ENCODE measurements at regions not wholly inside any gene's neighbourhood (a gene's known extent, or its start where the extent isn't known, plus 50 kb on each side); places are given as distances from the start of the nearest gene placed in this dataset.
"Not testable (repeated sequence)": the region's sequence is repeated elsewhere in the genome, so short reads cannot be mapped to it uniquely, and the experiment has no call there.

DNA sequence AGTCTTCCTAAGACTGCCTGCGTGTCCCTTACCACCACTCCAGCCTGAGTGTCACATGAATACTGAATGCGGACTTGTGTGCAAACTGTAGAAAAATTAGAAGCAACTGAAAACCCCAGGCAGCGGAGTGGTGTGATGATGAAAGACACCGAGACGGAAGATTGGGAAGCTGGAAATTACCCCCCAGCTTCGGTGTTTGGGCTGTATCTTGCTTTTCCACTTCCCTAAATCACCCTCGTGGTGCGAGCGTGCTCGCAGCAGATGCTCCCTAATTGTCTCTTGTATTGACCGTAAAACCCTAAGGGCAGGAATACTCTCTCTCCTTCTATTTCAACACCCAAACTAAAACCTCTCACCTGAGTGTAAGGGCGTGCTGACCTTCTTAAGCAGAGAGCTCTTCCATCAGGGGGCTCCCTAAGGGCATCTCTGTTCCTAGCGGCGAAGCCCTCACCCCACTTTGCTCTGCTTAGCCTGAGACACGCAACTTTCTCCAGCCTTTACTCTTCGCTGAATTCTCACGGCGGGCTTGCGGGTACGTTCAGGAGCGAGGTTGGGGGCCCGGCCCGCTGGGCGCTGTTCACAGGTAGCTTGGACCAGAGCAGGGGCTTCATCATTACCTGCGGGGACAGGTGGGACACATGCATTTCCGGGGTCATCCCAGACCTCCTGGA, 62.4 kb downstream of the CRYBB2 start:
- Mint-ChIP-seq H3K36me3 (ENCODE audit: low read depth) (no peaks in the 10 kb centered on the region), H3K9me3 (no peaks in the 10 kb centered on the region), H3K27ac (no peak overlapping the region), H3K4me3 (no peak overlapping the region), H3K27me3 (peaks cover 59% of the 10 kb centered on the region), H3K4me1 (peaks cover 2% of the 10 kb centered on the region)
- no peak for DNase-seq
- intact Hi-C loops (cut with micrococcal nuclease), result no loop called here

DNA sequence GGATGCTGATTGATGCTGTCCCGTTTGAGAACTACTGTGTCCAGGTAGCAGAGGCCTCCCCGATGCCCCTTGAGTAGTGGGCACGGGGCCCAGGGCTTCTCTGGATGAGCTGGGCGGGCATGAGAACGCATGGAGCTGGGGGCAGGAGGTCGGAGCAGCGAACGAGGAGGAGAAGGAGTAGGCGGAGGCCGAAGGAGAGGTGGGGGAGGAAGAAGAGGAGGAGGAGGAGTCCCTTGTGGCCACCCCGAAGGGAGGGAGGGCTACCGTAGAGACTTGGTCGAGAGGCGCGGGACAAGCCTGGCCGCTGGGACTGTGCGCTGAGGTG, 62.9 kb downstream of the CRYBB2 start:
- Mint-ChIP-seq H3K4me1 (peaks cover 2% of the 10 kb centered on the region), H3K36me3 (ENCODE audit: low read depth) (no peaks in the 10 kb centered on the region), H3K27me3 (peaks cover 59% of the 10 kb centered on the region), H3K27ac (no peak overlapping the region), H3K9me3 (no peaks in the 10 kb centered on the region), H3K4me3 (peak overlapping the region; percentile 55)
- DNase-seq, result no peak
- intact Hi-C loops (cut with micrococcal nuclease), result no loop called here

DNA sequence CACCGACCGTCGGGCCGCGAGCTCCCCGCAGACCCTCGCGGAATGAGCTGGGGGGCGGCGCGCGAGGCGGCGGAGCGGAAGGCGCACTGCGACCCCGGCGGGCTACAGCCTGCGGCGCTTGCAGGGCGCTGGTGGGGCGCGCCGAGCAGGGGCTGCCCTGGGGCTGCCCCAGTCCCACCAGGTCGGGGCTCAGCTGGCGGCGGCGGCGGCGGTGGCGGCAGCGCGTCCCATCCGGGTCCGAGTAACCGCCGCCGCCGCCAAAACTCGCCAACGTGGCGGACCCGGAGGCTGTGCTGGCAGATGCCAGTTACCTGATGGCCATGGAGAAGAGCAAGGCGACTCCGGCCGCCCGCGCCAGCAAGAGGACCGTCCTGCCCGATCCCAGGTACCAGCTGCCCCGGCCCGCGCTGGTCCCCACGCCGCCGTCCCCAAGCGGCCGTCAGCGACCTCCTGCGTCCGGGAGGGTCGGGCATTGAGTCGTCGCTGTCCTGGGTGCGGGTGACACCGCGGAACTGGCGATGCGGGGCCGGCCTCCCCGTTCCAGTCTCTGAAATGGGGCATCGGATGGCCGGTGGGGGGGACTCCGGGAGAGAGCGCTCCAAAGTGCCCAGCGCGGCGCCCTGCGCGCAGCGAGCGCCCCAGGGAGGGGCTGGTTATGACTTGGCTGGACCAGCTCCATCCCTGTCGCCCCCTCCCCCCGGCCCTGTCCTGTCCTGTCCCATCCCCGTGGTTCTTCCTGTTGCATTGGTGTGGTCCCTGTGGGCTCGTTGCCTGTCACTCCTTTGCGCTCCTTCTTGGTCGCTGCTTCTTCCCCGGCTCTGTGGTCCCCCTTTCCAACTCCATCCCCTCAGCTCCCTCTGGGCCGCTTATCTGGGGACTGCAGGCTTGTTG, 63.5 kb downstream of the CRYBB2 start:
- no peak overlapping the region for H3K4me3 Mint-ChIP-seq
- no peak for DNase-seq

DNA sequence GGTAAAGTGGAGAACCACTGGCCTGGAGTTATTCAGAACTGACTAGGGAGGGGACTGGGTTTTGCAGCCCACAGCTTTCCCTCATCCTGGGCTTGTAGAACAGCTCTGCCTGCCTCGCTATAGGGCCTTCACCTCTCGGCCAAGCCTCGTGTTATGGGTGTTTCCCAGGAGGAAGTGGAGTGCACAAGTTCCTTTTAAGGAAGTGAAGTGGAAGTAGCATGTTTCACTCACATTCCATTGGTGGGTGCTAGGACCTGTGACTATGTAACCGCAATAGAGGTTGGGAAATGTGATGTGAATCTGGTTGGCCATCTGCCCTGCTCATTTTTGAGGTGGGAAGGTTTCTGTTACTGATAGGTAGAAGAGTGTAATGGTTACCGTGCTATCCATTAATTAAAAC, 69.0 kb downstream of the CRYBB2 start:
- intact Hi-C loops (cut with micrococcal nuclease); DNase-seq; H3K4me1 Mint-ChIP-seq; H3K4me3 Mint-ChIP-seq; H3K9me3 Mint-ChIP-seq; H3K36me3 Mint-ChIP-seq (ENCODE audit: low read depth); H3K27ac Mint-ChIP-seq: not testable (repeated sequence)
- H3K27me3 Mint-ChIP-seq, result peaks cover 27% of the 10 kb centered on the region

More for the DNA sequence above, 63.5 kb downstream of the CRYBB2 start:
- Mint-ChIP-seq H3K27ac (no peak overlapping the region), H3K9me3 (no peaks in the 10 kb centered on the region), H3K36me3 (ENCODE audit: low read depth) (no peaks in the 10 kb centered on the region), H3K27me3 (peaks cover 59% of the 10 kb centered on the region), H3K4me1 (peaks cover 2% of the 10 kb centered on the region)
- intact Hi-C loops (cut with micrococcal nuclease), result no loop called here

DNA sequence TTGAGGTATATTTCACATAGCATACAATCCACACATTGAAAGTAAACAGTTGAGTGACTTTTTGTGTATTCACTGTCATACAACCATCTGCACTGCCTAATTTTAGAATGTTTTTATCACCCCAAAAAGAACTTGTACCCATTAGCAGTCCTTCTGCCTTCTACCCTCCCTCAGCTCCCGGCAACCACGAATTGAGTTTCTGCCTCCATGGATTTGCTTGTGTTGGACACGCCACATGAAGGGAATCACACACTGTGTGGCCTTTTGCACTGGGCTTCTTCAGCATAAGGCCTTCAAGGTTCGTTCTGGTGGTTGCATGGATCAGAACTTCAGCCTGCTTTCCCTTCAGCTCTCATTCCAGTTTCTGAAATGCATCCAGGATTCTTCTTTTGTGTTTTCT, 82.5 kb downstream of the CRYBB2 start:
- H3K4me3 Mint-ChIP-seq; H3K9me3 Mint-ChIP-seq; H3K27ac Mint-ChIP-seq; DNase-seq; H3K36me3 Mint-ChIP-seq (ENCODE audit: low read depth); intact Hi-C loops (cut with micrococcal nuclease); H3K4me1 Mint-ChIP-seq: not testable (repeated sequence)
- H3K27me3 Mint-ChIP-seq, result peaks cover 33% of the 10 kb centered on the region

DNA sequence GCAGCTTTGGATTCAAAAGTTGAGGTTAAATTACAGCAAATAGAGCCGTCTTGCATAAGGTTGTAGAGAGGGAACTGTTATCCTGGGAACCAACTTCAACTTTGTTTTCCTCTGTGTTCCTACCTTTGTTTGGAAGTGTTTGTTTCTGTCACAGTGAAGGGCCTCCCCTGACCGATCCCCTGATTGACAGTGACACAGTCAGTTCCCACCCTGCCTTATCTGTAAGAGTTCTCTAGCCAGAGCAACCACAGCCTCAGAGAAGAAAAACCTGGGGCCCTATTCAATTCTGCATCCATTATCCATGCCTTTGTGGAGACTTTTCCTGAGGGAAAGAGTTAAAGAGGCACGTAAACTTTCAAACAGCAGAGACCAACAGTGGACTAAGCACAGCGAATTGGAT, 90.1 kb downstream of the CRYBB2 start:
- H3K4me1 Mint-ChIP-seq; DNase-seq; H3K27ac Mint-ChIP-seq; H3K36me3 Mint-ChIP-seq (ENCODE audit: low read depth); H3K4me3 Mint-ChIP-seq; intact Hi-C loops (cut with micrococcal nuclease); H3K9me3 Mint-ChIP-seq: not testable (repeated sequence)
- peaks cover 21% of the 10 kb centered on the region for H3K27me3 Mint-ChIP-seq

DNA sequence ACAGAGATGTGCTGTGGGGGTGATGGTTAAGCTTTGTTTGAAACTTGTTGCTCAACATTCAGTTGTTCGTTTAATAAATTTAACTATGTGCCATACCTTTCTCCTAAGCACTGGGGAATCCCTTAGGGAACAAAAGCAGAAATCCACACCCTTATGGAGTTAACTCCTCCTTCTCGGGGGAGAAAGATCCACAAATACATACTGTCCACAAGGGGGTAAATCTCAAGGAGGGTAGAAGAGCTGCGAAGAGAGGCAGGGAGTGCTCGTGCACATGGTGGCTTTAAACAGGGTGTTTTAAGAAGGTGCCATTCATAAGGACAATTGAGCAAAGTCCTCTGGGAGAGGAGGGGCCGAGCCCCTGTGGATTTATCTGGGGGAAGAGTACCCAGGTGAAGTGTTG, 92.5 kb downstream of the CRYBB2 start:
- intact Hi-C loops (cut with micrococcal nuclease), result not testable (repeated sequence)

DNA sequence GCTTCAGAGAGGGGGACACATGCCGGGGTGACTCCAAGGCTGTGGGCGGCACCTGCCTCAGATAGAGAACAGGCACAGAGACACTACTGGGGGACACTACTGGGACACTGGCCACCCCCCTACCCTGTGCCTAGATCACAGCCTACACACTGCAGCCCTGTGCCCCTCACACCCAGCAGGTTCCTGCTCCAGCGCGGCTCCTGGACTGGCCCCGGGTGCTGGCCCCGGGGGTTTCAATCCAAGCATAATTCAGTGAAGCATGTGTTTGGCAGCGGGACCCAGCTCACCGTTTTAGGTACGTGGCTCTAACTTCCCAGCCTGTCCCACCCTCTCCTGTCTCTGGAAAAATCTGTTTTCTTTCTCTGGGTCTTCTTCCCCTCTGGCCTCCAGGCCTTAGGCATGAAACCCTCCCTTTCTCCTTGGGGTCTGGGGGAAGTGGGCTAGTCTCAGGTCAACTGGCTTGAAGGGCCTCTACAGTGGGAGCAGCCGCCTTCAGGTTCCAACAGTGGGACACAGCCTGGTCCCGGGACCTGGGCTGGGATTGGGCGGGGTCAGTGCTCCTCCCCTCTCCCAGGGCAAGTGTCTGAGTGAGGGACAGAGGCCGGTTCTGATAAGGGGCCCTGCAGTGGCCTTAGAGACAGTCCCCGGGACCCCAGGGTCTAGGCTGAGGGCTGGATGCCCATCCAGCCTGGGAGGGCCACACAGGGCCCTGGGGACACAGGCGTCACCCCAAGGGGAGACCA, 98.8 kb downstream of the CRYBB2 start:
- Mint-ChIP-seq H3K36me3 (ENCODE audit: low read depth) (no peaks in the 10 kb centered on the region), H3K4me1 (no peaks in the 10 kb centered on the region), H3K27ac (no peak overlapping the region), H3K27me3 (peaks cover 2% of the 10 kb centered on the region), H3K9me3 (no peaks in the 10 kb centered on the region), H3K4me3 (no peak overlapping the region)
- intact Hi-C loops (cut with micrococcal nuclease), result no loop called here
- no peak for DNase-seq

More for the DNA sequence above, 92.5 kb downstream of the CRYBB2 start:
- H3K9me3 Mint-ChIP-seq; DNase-seq; H3K27ac Mint-ChIP-seq; H3K4me1 Mint-ChIP-seq; H3K36me3 Mint-ChIP-seq (ENCODE audit: low read depth); H3K4me3 Mint-ChIP-seq: not testable (repeated sequence)
- H3K27me3 Mint-ChIP-seq, result peaks cover 20% of the 10 kb centered on the region

DNA sequence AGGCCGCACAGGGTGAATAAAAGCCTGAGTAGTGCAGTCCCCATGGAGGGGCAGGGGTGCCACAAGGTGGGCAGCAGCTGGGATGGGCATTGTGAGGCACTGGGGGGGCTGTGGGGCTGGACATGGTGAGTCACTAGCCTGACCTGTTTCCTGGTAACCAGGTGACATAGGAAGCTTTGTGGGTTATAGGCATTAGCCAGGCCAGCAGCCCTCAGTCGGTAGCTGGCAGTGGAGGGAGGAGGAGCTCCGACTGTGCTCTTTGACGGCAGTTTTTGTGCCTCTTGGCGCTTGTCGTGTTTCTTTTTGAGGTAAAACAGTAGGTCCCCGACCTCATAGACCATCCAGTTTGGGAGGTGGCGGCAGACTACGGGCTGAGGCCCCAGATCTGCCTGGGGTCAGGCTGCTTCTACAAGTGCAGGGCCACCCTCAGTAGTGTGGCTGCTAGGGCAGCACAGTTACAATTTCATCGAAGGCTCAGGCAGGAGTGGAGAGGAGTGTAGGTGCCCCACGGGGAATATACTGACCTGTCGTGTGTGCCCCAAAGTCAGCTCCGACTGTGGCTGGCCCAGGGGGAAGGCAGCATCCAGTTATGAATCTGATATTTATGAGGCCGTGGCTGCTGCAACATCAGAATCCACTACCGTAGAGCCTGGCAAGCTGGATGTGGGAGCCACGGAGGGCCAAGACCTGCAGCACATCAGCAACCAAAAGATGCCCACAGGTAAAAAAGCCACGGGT, 107.7 kb downstream of the CRYBB2 start:
- DNase-seq, result no peak
- no peak overlapping the region for H3K27ac Mint-ChIP-seq
- H3K4me1 Mint-ChIP-seq, result no peaks in the 10 kb centered on the region
- H3K27me3 Mint-ChIP-seq, result no peaks in the 10 kb centered on the region
- intact Hi-C loops (cut with micrococcal nuclease), result no loop called here
- H3K4me3 Mint-ChIP-seq, result no peak overlapping the region
- H3K36me3 Mint-ChIP-seq (ENCODE audit: low read depth), result no peaks in the 10 kb centered on the region
- H3K9me3 Mint-ChIP-seq, result no peaks in the 10 kb centered on the region

DNA sequence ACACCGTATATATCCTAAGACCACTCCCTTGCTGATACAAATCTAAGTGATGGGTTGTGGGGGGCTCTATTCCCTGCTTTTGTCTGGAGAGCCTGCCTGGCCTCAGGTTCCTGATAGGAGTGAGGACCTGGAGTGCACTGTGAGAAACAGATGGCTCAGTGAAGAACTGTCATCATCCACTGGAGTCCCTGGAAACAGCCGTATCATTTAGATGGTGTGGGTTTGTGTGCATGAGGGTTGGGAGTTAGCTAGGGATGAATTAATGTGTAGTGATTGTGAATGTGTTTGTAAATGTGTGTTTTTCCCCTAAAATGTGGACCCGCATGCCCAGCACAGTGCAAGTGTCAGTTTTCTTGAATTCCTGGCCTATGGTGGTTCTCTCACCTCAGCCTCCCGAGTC, 111.6 kb downstream of the CRYBB2 start:
- peaks cover 5% of the 10 kb centered on the region for H3K4me1 Mint-ChIP-seq
- no peak overlapping the region for H3K4me3 Mint-ChIP-seq
- DNase-seq, result no peak
- H3K27ac Mint-ChIP-seq, result no peak overlapping the region
- no peaks in the 10 kb centered on the region for H3K27me3 Mint-ChIP-seq
- intact Hi-C loops (cut with micrococcal nuclease), result loop anchor here (10.0 kb wide), 1 partner anchor 126 kb away; no protein-coding TSS in a partner anchor
- H3K9me3 Mint-ChIP-seq, result no peaks in the 10 kb centered on the region
- H3K36me3 Mint-ChIP-seq (ENCODE audit: low read depth), result no peaks in the 10 kb centered on the region

DNA sequence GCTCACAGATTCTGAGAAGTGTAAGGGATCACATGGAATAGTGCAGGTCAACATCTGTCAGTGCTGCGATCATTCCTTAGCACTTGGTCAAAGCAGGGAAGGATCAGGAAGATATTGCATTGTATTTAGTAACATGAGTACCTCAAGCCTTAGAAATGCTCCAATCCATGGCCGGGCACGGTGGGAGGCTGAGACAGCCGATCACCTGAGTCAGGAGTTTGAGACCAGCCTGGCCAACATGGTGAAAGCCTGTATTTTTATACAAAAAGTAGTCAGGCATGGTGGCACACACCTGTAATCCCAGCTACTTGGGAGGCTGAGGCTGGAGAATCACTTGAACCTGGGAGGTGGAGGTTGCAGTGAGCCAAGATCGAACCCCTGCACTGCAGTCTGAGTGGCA, 112.5 kb downstream of the CRYBB2 start:
- not testable (repeated sequence) for H3K4me1 Mint-ChIP-seq; H3K27ac Mint-ChIP-seq; H3K4me3 Mint-ChIP-seq; H3K9me3 Mint-ChIP-seq; H3K27me3 Mint-ChIP-seq; H3K36me3 Mint-ChIP-seq (ENCODE audit: low read depth); DNase-seq
- intact Hi-C loops (cut with micrococcal nuclease), result loop anchor here (10.0 kb wide), 1 partner anchor 127 kb away; no protein-coding TSS in a partner anchor

DNA sequence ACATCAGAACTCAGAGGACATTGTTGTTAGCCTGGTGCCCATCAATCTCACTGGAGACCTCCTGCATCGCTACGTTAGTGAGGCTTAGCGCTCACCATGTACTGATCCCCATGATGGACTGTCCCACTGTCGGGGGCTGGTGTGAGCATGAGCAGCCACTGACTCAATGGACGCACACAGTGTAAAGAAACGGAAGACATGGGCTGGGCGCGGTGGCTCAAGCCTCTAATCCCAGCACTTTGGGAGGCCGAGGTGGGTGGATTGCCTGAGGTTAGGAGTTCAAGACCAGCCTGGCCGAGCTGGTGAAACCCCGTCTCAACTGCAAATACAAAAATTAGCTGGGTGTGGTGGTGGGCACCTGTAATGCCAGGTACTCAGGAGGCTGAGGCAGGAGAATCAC, 112.9 kb downstream of the CRYBB2 start:
- Mint-ChIP-seq H3K27me3 (no peaks in the 10 kb centered on the region), H3K36me3 (ENCODE audit: low read depth) (no peaks in the 10 kb centered on the region), H3K9me3 (no peaks in the 10 kb centered on the region), H3K4me3 (no peak overlapping the region), H3K27ac (no peak overlapping the region), H3K4me1 (peaks cover 5% of the 10 kb centered on the region)
- DNase-seq, result no peak
- intact Hi-C loops (cut with micrococcal nuclease), result loop anchor here (10.0 kb wide), 1 partner anchor 128 kb away; no protein-coding TSS in a partner anchor

DNA sequence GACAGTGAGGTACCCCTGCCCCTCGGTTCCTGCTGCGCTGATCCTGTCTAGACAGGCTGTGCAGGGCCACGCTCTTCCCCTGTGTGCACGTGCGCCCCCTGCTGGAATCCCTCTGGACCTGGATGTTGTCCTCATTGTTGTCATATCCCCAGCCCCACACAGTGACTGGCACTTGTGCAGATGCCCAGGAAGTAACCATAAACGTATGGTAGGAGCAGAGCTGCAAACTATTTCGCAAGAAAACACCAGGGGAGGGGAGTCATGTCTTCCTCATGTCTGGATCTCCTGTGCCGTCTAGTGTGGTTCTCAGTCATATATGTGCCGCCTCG, 114.7 kb downstream of the CRYBB2 start:
- Mint-ChIP-seq H3K9me3 (no peaks in the 10 kb centered on the region), H3K36me3 (ENCODE audit: low read depth) (no peaks in the 10 kb centered on the region), H3K27me3 (no peaks in the 10 kb centered on the region), H3K4me3 (no peak overlapping the region), H3K27ac (no peak overlapping the region), H3K4me1 (peaks cover 5% of the 10 kb centered on the region)
- intact Hi-C loops (cut with micrococcal nuclease), result loop anchor here (10.0 kb wide), 1 partner anchor 129 kb away; no protein-coding TSS in a partner anchor
- peak; percentile 85 for DNase-seq

Data from activated CD4-positive, alpha-beta T cell treated with anti-CD3 and anti-CD28 coated beads, Interleukin-2, amount 10 ng/mL, durations not matched to agents 24 days and 14 days (primary cell).